MM.1S (cell line): ENCODE measurements at regions not wholly inside any gene's neighbourhood (a gene's known extent, or its start where the extent isn't known, plus 50 kb on each side); places are given as distances from the start of the nearest gene placed in this dataset.

Source experiments
- DNase-seq: peaks from one replicate; pipeline ENCODE4 v3.0.0-alpha.2; 2015
- H2AFZ ChIP-seq: fragments of 300-600 bp; sonication (generic); 2 replicates; pipeline ENCODE4 v1.6.0; 2016; ENCODE audit warnings: antibody characterized with exemption, low read length
- H3F3A ChIP-seq: fragments of 300-600 bp; sonication (generic); 2 replicates; pipeline ENCODE4 v1.6.1; 2016; ENCODE audit warnings: mild to moderate bottlenecking, antibody characterized with exemption, low read length, moderate library complexity, mixed read lengths; ENCODE audit not compliant: insufficient read depth
- H3K27ac ChIP-seq: fragments of 300-600 bp; sonication (generic); 2 replicates; pipeline ENCODE4 v1.5.1; 2016; ENCODE audit warnings: mild to moderate bottlenecking, low read length
- H3K27me3 ChIP-seq: fragments of 300-600 bp; sonication (generic); replicated peaks from 2 replicates; pipeline ENCODE4 v1.6.0; 2016; ENCODE audit warnings: low read length; ENCODE audit not compliant: insufficient read depth
- H3K36me3 ChIP-seq: fragments of 300-600 bp; sonication (generic); replicated peaks from 2 replicates; pipeline ENCODE4 v1.6.1; 2016; ENCODE audit warnings: mild to moderate bottlenecking, low read length, mixed read lengths; ENCODE audit not compliant: insufficient read depth
- H3K4me1 ChIP-seq: fragments of 300-600 bp; sonication (generic); 2 replicates; pipeline ENCODE4 v1.6.1; 2016; ENCODE audit warnings: low read length, mixed read lengths
- H3K4me2 ChIP-seq: fragments of 300-600 bp; sonication (generic); 2 replicates; pipeline ENCODE4 v1.6.0; 2016; ENCODE audit warnings: low read depth, low read length
- H3K4me3 ChIP-seq: fragments of 300-600 bp; sonication (generic); 2 replicates; pipeline ENCODE4 v1.5.1; 2016; ENCODE audit warnings: low read length, mixed read lengths
- H3K79me2 ChIP-seq: fragments of 300-600 bp; sonication (generic); 2 replicates; pipeline ENCODE4 v1.6.1; 2016; ENCODE audit warnings: mixed run types, low read length, mixed read lengths
- H3K9ac ChIP-seq: fragments of 300-600 bp; sonication (generic); 2 replicates; pipeline ENCODE4 v1.6.1; 2016; ENCODE audit warnings: low read length, mixed read lengths
- H3K9me2 ChIP-seq: fragments of 300-600 bp; sonication (generic); replicated peaks from 2 replicates; pipeline ENCODE4 v1.6.1; 2016; ENCODE audit warnings: mild to moderate bottlenecking, low read length, mixed read lengths; ENCODE audit not compliant: insufficient read depth
- H3K9me3 ChIP-seq: fragments of 300-600 bp; sonication (generic); replicated peaks from 2 replicates; pipeline ENCODE4 v1.6.1; 2016; ENCODE audit warnings: mild to moderate bottlenecking, low read length, mixed read lengths; ENCODE audit not compliant: insufficient read depth
- H4K20me1 ChIP-seq: fragments of 300-600 bp; sonication (generic); 2 replicates; pipeline ENCODE4 v1.6.1; 2016; ENCODE audit warnings: mild to moderate bottlenecking, low read length, moderate library complexity, mixed read lengths; ENCODE audit not compliant: insufficient read depth
- EZH2 ChIP-seq: fragments of 300-600 bp; sonication (generic); optimal IDR thresholded peaks from 2 replicates; pipeline ENCODE3; 2017; ENCODE audit warnings: low read depth, mild to moderate bottlenecking, antibody characterized with exemption, low read length, mixed read lengths
- EZH2phosphoT487 ChIP-seq: fragments of 300-600 bp; sonication (generic); IDR thresholded peaks from 2 replicates; pipeline ENCODE4 v1.6.1; 2018; ENCODE audit warnings: antibody characterized with exemption, low read length
- TF ChIP-seq, protein P1 (sequence below): fragments of 300-600 bp; sonication (generic); IDR thresholded peaks from 2 replicates; pipeline ENCODE4 v1.5.1; 2016; ENCODE audit warnings: antibody characterized with exemption, low read length, mixed read lengths

DNA sequence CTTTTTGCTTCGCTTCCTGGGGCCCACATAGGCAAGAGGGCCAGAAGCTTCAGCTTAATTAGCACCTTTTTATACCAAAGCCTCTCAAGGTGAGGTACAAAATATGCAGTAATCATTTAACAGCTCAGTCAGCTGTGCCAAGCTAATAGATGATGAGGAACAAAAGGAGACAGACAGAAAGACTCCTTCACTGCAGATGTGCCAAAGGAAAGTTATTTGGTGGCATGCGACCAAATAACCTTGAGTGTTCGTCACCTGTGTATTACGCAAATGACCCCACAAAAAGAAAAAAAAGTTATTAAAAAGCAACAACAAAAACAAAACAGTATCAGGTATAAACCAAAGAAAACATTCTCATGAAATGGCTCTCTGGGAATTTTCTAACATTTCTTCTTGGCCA, 325.8 kb upstream of the IGF1R start:
- H3K79me2 ChIP-seq: no peaks in the 10 kb centered on the region
- TF ChIP-seq EZH2: no peak
- TF ChIP-seq EZH2phosphoT487: no peak
- no peaks in the 10 kb centered on the region for H3K36me3 ChIP-seq
- no peak overlapping the region for H3K4me2 ChIP-seq
- no peaks in the 10 kb centered on the region for H4K20me1 ChIP-seq
- no peaks in the 10 kb centered on the region for H3F3A ChIP-seq
- no peak overlapping the region for H3K9ac ChIP-seq
- no peak overlapping the region for H2AFZ ChIP-seq
- no peak overlapping the region for H3K4me3 ChIP-seq
- no peaks in the 10 kb centered on the region for H3K9me3 ChIP-seq
- H3K27me3 ChIP-seq: no peaks in the 10 kb centered on the region
- DNase-seq: no peak
- H3K9me2 ChIP-seq: no peaks in the 10 kb centered on the region
- H3K4me1 ChIP-seq: no peaks in the 10 kb centered on the region
- no peak overlapping the region for H3K27ac ChIP-seq

GRCh38 chr15:98324341-98324970, 323.9 kb upstream of the IGF1R start:
- Histone ChIP-seq H3K4me3 (no peak overlapping the region), H3K79me2 (no peaks in the 10 kb centered on the region), H3K27me3 (no peaks in the 10 kb centered on the region), H2AFZ (no peak overlapping the region), H3K36me3 (no peaks in the 10 kb centered on the region), H3F3A (no peaks in the 10 kb centered on the region), H3K9me2 (no peaks in the 10 kb centered on the region), H3K4me2 (no peak overlapping the region), H3K9me3 (no peaks in the 10 kb centered on the region), H3K9ac (no peak overlapping the region), H3K27ac (no peak overlapping the region), H3K4me1 (no peaks in the 10 kb centered on the region), H4K20me1 (no peaks in the 10 kb centered on the region)
- no peak for DNase-seq
- TF ChIP-seq EZH2 (no peak), EZH2phosphoT487 (no peak)
- TF ChIP-seq, protein P1, sequence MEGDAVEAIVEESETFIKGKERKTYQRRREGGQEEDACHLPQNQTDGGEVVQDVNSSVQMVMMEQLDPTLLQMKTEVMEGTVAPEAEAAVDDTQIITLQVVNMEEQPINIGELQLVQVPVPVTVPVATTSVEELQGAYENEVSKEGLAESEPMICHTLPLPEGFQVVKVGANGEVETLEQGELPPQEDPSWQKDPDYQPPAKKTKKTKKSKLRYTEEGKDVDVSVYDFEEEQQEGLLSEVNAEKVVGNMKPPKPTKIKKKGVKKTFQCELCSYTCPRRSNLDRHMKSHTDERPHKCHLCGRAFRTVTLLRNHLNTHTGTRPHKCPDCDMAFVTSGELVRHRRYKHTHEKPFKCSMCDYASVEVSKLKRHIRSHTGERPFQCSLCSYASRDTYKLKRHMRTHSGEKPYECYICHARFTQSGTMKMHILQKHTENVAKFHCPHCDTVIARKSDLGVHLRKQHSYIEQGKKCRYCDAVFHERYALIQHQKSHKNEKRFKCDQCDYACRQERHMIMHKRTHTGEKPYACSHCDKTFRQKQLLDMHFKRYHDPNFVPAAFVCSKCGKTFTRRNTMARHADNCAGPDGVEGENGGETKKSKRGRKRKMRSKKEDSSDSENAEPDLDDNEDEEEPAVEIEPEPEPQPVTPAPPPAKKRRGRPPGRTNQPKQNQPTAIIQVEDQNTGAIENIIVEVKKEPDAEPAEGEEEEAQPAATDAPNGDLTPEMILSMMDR: no peak

GRCh38 chr15:98326804-98327203, 321.5 kb upstream of the IGF1R start:
- TF ChIP-seq EZH2phosphoT487 (no peak), EZH2 (no peak)
- TF ChIP-seq, protein P1: no peak
- no peak overlapping the region for H2AFZ ChIP-seq
- DNase-seq: no peak
- no peaks in the 10 kb centered on the region for H3K9me3 ChIP-seq
- no peaks in the 10 kb centered on the region for H4K20me1 ChIP-seq
- H3K27me3 ChIP-seq: no peaks in the 10 kb centered on the region
- H3K36me3 ChIP-seq: no peaks in the 10 kb centered on the region
- no peak overlapping the region for H3K27ac ChIP-seq
- no peak overlapping the region for H3K9ac ChIP-seq
- H3K79me2 ChIP-seq: no peaks in the 10 kb centered on the region
- H3K4me2 ChIP-seq: no peak overlapping the region
- no peak overlapping the region for H3K4me3 ChIP-seq
- H3K4me1 ChIP-seq: no peaks in the 10 kb centered on the region
- H3K9me2 ChIP-seq: no peaks in the 10 kb centered on the region
- no peaks in the 10 kb centered on the region for H3F3A ChIP-seq

- Histone ChIP-seq H3K4me3 (no peak overlapping the region), H3K36me3 (no peaks in the 10 kb centered on the region), H2AFZ (no peak overlapping the region), H3K79me2 (no peaks in the 10 kb centered on the region), H3K4me1 (no peaks in the 10 kb centered on the region), H3K27ac (no peak overlapping the region), H3K27me3 (no peaks in the 10 kb centered on the region), H3K9ac (no peak overlapping the region), H3K9me3 (no peaks in the 10 kb centered on the region), H4K20me1 (no peaks in the 10 kb centered on the region), H3K4me2 (no peak overlapping the region), H3K9me2 (no peaks in the 10 kb centered on the region), H3F3A (no peaks in the 10 kb centered on the region)
- TF ChIP-seq EZH2phosphoT487: no peak
- no peak for TF ChIP-seq EZH2
- TF ChIP-seq, protein P1: no peak
- no peak for DNase-seq
These were observed 318.1 kb upstream of the IGF1R start for GRCh38 chr15:98330258-98330657.
